Activated naive CD8-positive, alpha-beta T cell treated with anti-CD3 and anti-CD28 coated beads, Interleukin-2, amount 50 U/mL, for 16 hours (primary cell): ENCODE measurements at regions not wholly inside any gene's neighbourhood (a gene's known extent, or its start where the extent isn't known, plus 50 kb on each side); places are given as distances from the start of the nearest gene placed in this dataset.

Experiments used
- DNase-seq: peaks from one replicate; pipeline ENCODE4 v3.0.0-alpha.2; 2020; ENCODE audit warnings: low read depth, low spot score

DNA sequence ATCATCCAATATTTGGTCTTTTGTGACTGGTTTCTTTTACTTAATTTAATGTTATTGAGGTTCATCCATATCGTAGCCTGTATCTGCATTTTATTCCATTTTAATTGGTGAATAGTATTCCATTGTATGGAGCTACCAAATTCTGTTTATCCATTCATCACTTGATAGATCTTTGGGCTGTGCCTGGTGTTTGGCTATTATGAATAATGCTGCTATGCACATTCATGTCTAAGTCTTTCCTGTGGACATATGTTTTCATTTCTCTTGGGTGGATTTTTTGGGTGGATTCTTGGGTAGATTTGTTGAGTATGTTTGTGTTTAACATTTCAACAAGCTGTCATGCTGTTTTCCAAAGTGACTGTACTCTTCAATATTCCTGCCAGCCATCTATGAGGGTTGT is 52.5 kb upstream of the NEDD4L start:
- DNase-seq, result no peak

DNA sequence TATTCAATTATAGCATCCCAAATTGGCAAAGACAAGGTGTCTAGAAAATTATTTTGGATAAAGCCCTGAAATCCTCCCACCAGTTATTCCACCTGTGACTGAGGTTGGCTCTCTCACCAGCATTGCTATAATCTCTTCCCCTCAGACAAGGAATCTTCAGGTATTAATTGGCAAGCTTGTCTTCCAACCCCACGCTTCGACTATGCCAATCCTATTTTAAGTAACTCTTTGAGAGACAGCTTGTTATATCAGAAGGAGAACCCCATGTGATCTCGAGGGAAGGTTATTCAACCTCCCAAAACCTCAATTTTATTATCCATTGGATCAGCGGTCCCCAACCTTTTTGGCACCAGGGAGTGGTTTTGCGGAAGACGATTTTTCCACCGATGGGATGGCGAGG is 54.5 kb upstream of the NEDD4L start:
- DNase-seq, result no peak

DNA sequence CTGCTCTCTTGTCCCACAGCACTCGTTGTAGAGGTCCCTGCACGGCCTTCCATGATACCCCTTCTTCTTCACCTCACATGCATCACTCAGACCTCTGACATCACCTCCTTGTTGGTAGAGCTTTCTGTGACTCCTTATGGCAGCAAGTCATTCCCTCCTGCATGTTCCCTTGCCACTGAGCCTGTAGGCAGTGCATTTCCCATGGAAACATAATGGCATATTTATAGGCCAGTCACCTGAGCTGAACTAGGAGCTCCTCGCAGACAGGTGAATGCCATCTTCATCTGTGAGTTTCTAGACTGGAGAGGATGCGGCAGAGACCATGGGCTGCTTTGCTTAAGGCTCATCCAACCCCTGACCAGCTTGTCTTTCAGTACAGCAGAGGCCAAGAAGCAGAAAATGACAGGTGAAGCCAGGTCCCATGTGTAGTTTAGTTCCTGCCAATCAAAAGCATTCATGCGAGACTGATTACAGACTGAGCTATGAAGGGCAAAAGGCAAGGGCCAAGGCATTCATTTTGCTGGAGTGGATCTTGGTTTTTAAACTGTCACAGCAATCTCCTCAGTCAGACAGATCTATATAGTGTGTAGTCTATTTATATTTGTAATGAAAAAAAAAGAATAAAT is 59.4 kb upstream of the NEDD4L start:
- DNase-seq, result no peak

DNA sequence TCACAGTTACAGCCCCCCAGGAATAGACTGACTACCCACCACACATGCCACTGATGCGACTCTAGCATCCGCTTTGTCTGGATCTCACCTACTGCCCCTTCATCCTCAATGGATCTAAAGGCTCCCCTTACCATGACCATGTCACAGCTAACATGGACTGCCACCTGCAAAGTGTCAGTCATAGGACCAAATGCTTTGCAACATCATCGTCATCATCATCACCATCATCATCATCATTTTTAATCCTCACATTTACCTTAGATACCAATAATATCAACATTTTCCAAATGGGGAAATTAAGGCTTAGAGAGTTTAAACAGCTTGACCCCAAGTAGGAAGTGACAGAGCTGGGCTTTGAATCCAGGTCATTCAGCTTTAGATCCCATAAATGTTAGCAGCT is 60.1 kb upstream of the NEDD4L start:
- DNase-seq, result no peak

DNA sequence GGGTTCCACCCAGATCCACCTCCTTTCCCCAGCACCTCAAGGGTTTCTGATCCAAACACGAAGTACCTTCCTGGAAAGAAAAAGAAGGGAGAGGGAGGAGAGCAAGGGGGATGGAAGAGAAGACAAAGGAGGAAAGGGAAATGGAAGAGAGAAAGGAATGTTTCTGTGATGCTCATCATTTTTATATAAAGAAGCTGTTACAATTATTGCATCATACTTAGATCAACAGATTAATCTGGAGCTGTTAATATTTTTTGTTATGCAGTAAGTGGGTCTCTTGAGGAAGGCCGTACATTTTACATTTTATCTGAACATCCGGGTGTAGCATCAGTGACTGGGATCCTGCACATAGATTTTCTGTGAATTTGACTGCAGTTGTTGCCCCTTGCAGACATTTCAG is 60.6 kb upstream of the NEDD4L start:
- DNase-seq, result no peak

DNA sequence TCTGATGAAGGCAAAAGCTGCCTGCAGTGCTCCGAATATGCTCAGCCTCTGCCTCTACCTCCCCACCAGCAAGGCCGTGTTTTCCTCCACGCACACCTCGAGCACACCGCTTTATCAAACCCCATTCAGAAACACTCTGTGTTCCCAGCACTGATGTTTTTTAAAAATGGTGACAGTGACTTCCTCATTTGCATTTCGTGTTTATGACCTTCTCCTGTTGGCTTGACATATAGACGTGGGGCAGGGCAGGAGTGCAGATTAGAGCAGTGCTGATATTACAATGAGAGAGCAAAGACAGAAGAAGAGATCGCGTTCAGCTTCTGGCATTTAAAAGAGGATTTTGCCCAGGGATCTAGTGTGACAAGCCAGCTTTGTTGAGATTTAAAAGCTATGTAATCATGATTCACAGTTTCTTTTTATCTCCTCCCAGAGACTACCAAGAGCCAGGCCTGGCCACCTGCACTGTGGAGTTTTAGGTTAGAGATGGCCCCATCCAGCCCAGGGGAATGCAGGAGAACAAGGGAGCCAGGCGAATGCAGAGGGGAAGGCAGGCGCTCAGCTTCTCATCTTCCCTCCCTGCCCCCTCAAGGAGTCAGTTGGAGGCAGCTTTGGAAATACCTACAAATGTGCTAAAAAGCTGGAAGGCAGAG is 61.5 kb upstream of the NEDD4L start:
- DNase-seq, result no peak

DNA sequence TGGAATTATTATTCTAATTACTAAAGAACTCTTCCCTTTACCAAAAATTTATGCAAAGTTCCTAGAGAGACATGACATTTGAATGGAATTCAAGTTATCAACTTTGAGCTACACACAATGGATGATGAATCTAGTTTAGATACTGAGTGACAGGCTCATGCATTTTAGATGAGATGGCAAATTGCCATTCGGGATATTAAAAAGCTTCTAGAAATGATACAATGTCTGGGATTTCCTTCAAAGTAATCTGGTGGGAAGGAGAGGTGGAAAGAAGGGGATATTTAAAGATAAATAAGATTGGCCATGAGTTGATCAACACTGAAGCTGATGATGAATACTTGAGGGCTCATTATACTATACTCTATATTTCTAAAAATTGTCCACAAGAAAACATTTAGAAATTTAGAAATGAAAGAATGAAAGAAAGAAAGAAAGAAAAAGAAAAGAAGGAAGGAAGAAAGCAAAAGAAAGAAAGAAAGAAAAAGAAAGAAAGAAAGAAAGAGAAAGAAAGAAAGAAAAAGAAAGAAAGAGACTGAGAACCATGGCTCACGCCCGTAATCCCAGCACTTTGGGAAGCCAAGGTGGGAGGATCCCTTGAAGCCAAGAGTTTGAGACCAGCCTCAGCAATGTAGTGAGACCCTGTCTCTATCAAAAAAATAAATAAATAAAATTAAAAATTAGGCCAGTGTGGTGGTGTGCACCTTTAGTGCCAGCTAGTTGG is 62.6 kb upstream of the NEDD4L start:
- no peak for DNase-seq

DNA sequence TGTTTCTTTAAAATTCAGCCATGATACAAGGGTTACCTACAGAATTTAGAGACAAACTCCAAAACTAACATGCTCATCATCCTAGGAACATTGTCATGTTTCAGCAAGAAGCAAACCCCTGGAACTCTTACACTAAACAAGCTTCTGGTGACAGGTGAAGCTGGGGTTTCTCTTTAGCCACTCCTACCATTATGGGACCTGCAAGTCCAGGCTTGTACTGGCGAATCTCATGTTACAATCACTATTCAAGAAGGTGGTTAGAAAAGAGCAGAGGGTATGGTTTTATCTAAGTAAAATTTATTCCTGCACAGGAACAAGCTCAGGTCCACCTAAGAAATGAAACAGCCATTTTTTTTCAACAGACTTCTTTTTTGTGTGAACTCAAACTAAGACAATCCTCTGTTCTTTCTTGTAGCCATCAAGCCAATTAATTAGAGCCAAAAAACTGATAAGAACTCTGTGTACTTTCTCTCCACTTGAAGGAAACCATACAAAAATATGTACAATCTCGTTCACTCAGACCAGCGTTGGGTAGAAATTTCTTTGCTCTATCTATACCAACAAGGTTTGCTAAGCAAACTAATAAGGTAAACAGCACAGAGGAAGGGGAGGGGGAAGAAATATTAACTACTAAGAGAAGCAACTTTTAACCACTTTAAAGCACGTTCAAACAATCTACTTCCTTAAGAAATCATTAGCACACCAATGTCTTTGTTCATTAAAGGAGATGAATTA is 63.3 kb upstream of the NEDD4L start:
- no peak for DNase-seq

DNA sequence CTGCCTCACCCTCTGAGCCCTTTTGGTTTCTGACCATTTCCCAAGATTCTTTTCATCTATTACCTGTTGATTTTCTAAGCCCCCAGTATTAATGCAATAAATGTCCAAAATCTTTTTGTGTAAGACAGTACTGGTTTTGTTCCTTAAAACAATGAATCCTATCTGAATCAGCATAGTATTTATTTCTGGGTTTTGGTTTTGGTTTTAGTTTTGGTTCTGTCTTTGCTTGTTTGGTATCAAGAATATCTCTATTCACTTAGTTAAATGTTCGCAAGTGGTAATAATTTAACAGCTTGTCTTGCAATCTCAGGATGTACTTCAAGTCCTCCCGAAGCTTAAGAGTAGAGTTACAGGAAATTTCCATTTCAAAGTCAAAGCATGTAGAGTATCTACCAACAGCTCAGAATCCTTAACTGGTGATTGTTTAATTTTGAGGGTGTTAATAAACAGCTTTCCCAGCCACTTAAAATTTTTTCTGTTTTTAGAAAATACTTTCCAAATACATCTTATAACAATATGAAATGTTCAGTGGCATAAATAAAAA is 67.7 kb upstream of the NEDD4L start:
- DNase-seq, result no peak

DNA sequence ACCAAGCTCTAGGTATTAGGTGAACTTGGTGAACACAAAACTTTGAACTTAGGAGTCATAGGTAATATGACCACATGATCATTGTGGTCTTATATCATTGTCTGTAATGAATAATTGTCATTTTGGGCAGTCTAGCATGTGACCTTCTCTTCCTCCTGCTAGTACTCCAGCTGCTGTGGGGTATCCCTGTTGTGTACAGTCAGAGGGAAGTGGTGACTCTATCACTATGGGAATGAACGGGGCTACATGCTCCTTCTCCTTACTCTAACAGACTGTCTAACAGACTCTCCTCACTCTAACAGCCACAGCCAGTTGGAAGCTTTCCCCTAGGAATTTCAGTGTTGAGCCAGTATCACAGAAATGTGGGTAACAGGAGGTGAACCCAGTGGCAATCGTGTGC is 68.2 kb upstream of the NEDD4L start:
- no peak for DNase-seq

DNA sequence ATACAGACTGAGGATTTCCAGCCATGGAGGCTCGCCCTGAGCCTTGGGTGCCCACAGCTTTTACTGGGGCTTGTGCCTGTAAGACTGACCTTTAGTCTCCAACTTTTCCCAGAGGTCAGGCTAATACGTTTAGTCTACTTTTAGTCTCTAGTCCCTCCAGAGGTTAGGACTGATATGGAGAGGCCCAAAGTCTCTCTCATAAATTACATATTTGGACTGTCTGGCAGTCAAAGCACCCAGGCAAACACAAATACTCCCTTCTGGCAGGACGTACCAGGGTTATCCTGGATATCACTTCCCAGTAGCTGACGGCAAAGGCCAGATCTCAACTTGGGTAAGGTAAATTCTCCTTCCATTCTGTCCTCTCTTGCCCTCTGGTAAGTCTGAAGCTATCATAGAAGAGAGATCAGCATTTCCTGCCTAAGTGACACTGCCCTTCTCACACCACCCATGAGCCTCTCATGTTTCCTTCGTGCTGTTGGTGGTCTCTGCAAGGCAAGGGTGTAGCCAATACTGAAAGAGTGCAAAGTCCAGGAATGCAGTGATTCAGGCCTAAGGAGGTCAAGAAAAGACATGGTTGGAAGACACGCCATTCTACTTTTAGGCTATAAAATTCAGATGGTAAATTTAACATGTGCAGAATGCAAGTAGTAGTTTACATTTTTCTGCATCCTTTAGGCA is 69.3 kb upstream of the NEDD4L start:
- no peak for DNase-seq

DNA sequence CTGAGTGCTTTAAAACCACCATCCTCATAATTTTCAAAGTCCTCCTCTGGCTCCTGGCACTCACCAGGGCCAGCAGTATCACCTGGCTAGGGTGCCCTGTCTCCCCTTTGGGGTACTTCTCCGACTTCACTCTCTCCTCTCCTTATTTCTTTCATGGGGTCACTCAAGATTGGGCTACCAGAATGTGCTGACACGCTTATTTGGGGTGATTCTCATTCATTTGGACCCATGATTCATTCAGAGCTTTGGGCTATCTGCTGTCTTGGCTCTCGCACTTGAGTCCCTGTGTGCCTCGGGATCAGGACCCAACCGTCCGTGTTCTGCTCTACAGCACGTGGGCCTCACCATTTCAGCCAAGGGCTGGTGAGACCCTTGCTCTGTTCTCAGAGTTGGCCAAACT is 70.1 kb upstream of the NEDD4L start:
- no peak for DNase-seq

DNA sequence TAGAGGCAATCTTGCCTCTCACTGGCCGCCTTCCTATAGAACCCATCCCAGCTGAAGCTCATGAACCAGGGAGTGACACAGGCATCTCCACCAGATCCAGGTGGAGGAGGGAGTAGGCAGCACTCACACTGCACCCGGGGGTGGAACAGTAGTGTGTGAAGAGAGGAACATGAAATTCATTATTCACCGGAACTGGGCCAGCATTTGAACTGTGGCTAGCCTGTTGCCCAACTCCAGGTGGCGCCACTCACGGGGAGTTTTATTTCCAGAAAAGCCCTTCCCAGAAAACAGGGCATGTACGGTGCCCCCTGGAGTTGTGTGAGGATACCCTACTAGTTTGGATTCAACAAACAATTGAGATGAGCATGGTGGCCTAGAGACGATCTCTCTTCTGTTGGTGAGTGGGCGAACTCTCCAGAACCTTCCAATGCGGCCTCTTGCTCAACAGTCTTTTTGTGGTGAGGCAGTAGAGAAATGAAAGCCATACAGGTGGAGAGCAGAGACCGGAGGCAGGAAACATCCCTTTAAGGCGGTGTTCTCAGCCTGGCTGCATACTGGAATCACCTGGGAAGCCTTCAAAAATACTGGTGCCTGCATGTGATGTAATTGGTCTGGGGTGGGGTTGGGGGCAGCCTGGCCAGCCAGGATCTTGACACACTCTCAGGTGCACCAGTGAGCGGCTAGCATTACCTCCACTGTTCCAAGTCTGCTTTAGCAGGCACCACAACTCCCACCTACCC is 73.5 kb upstream of the NEDD4L start:
- DNase-seq, result no peak

DNA sequence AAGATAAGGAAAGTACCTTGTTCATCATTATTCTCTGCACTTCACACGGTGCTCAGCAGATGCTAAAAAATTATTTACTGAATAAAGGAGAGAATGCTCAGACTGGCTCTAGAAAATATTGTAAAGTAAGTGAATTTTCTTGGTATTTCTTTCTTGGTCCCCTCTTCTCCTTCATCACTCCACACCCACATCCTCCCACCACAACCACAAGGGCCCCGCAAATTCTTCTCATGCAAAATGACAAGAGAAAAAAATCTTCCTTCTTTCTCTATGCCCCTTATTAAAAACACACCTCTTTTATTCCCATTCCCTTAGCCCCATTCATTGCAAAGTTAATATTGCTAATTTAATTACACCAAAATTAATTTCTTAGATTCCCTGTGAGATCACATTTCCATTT is 74.2 kb upstream of the NEDD4L start:
- DNase-seq, result no peak

DNA sequence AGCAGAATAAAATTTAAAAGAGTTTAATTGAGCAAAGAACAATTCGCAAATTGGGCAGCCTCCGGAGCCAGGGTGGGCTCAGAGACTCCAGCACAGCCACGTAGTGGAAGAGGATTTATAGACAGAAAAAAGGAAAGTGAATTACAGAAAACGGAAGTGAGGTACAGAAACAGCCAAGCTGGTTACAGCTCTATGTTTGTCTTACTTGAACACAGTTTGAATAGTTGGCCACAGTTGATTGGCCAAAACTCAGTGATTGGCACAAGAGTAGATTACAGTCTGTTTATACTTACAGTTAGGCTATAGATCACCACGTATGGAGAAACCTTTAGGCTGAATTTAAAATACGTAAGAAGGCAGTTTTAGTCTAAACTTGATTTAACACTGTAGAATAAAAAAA is 78.8 kb upstream of the NEDD4L start:
- no peak for DNase-seq

DNA sequence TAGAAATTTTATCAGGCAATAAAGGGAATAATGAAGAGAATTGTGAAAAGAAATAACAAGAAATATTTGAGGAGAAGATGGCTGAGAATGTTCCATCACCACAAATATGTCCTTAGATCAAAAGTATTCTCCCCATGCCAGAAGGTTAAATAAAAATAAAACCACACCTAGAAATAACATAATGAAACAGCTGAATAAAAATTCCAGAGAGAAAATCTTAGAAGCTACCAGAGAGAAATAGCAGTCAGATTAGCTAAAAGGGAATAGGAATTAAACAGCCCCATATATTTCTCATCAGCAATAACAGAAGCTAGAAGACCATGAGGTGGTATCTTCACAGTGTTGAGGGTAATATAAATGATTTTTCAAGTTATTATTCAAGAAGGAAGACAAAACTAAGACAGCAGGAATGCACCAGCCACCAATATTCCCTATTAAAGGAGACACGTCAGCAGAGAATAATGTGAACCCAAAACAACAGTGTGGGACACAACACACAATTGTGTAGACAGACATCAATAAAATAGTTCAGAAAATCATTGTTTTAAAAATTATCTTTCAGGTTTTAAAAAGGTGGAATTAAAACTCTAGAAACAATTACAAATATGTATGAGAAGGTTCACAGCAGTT is 82.0 kb upstream of the NEDD4L start:
- DNase-seq, result no peak

DNA sequence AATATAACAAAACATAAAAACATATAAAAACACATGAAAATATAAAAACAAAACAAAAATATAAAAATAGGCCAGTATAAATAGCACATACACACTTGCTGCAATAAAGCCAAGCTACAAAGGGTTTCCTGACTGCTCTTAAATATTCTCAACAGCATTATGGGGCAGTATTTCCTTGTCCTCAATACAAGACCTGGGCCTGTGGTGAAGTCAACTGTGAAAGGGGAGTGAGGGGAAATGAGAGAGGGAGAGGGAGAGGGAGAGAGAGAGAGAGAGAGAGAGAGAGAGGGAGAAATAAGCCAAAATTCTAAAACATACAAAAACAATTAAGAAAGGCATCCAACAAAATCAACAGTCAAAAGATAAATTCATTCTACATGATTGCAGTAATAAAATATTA is 82.6 kb upstream of the NEDD4L start:
- DNase-seq, result no peak

DNA sequence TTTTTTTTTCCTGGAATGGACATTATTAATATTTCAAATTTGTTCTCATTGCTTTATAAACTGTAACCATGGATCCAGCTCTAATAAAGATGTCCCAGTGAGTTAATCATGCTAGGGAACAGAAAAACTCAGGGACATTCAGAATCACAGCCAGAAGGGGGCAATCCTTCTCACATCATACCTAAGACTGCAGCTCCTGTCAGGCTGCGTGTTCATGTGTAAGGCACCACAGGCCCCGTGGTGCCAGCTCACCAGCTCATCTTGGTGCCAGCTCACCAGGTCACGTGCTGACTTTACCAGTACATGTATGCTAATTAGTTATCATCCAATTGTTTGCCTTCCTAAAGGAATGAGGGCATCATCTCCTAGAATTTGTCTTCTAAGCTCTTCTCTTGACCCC is 84.7 kb upstream of the NEDD4L start:
- DNase-seq, result no peak

DNA sequence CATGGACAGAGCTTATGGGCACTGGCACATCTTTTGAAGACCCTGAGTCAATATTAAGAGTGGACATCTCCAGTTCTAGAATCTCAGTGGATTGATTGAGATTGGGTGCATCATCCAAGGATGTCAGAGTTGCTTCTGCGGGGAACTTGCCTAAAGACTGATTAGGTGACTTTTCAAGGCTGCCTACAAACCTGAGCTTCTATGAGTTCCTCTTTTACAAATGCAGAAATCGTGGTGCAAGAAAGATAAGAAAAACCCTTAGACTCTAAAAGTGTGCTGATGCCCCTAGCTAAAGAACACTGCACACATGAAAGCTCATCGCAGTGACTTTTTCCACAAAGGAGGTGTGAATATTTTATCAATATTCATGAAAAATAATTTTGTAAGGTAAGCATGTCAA is 86.8 kb upstream of the NEDD4L start:
- no peak for DNase-seq

DNA sequence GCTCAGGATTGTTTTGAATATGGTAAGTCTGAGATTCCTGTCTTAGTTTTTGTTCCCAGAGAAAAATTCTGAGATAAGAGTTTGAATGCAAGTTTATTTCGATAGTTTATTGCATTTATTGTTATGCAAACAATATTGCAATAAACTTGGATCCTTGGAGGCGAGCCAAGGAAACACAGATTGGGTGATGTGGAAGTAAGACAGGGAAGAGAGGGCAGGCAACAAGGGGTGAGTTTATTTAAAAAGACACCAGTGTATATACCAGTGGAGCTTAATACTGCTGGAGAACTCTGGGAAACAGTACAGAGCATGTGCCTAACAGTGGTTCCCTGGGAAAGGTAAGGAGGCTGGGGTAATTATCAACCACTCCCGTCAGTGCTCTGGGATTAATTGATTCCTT is 87.5 kb upstream of the NEDD4L start:
- no peak for DNase-seq

DNA sequence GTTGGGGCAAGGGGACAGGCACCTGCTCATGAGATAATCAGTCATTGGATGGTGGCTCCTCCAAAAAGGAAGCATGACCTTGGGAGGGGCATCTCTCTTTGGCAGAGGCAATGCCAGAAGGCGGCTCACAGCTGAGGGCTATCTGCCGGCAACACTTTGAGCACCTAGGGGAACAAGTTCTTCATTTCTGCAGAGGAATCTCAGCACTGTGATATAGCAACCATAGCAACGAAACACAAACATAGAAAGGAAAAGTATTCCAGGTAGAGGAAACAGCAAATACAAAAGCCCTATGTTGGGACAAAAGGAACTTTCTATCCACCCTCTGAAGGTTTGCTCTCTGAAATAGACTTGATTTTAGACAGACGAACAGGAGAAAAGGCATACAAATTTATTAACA is 89.1 kb upstream of the NEDD4L start:
- no peak for DNase-seq
